K562 (cell line): ENCODE measurements at regions not wholly inside any gene's neighbourhood (a gene's known extent, or its start where the extent isn't known, plus 50 kb on each side); places are given as distances from the start of the nearest gene placed in this dataset.

ENCODE experiments used
- ATAC-seq: fragments of 200-7000 bp; cut with Tn5 transposase; 3 replicates; pipeline ENCODE4 v1.9.1; 2020; ENCODE audit warnings: moderate library complexity
- BruUV-seq: library from RNA; stranded (reverse); fragments of 400-500 nt; replicated peaks from 2 replicates; lab custom pipeline; 2021; lab: Mats Ljungman, UMichigan
- CTCF ChIA-PET: fragments of 300-600 bp; formaldehyde crosslinking; extraction: SDS; loops from one replicate; lab custom pipeline; 2021; ENCODE audit warnings: low intra/inter-chr PET ratio; lab: Yijun Ruan, JAX
- POLR2A ChIA-PET: fragments of 300-600, 350-650 bp; sonication (Branson Sonifier 250); formaldehyde crosslinking; extraction: SDS; loops from one replicate; lab custom pipeline; 2021; ENCODE audit warnings: antibody characterized with exemption, inconsistent platforms; lab: Yijun Ruan, JAX
- DNase-seq, 4 experiments: peaks; one replicate each; pipeline versions ENCODE4 v3.0.0 to v3.0.0-alpha.2; 2011 to 2018; ENCODE audit warnings: low spot score in 3 of 4, mixed read lengths in 3 of 4; ENCODE audit errors: extremely low read depth in 1 of 4
- FAIRE-seq: peaks from 2 replicates; lab custom pipeline; 2011; peaks lifted over from hg19 to GRCh38; lab: Jason Lieb, UNC
- H2AFZ ChIP-seq: 2 replicates; pipeline ENCODE4 v1.6.0; 2011; ENCODE audit warnings: low read depth, low read length, control low read depth, inconsistent platforms
- H3K27ac ChIP-seq: fragments of 200-600 bp; 3 replicates; pipeline ENCODE4 v1.8.0; 2011; ENCODE audit warnings: low read depth, mild to moderate bottlenecking, control low read depth, inconsistent platforms, low read length, moderate library complexity, mixed read lengths; ENCODE audit errors: extremely low read depth
- H3K27me3 ChIP-seq, 2 experiments: fragments of 300-600 bp in 1 of 2; 2 replicates in 1 of 2; 3 replicates in 1 of 2; pipeline versions ENCODE4 v1.6.0 to v1.8.0; 2011; ENCODE audit warnings: inconsistent platforms in 2 of 2, low read length in 2 of 2, mild to moderate bottlenecking in 1 of 2, mixed read lengths in 1 of 2, moderate library complexity in 1 of 2; ENCODE audit not compliant: control insufficient read depth in 2 of 2, insufficient read depth in 2 of 2
- H3K36me3 ChIP-seq: fragments of 300-600 bp; 3 replicates; pipeline ENCODE4 v1.8.0; 2011; ENCODE audit warnings: mild to moderate bottlenecking, low read length, inconsistent platforms; ENCODE audit not compliant: control insufficient read depth, insufficient read depth
- H3K4me1 ChIP-seq, 2 experiments: fragments of 200-600 bp in 1 of 2; replicated peaks in 1 of 2; 2 replicates in 1 of 2; 3 replicates in 1 of 2; pipeline versions ENCODE4 v1.5.1 to v1.8.0; 2011; ENCODE audit warnings: inconsistent platforms in 2 of 2, low read length in 2 of 2, mild to moderate bottlenecking in 1 of 2, mixed read lengths in 1 of 2, moderate library complexity in 1 of 2; ENCODE audit not compliant: control insufficient read depth in 2 of 2, insufficient read depth in 2 of 2
- H3K4me2 ChIP-seq: 2 replicates; pipeline ENCODE4 v1.6.1; 2011; ENCODE audit warnings: low read length, control low read depth, inconsistent platforms, mixed read lengths; ENCODE audit not compliant: insufficient read depth
- H3K4me3 ChIP-seq: fragments of 200-600 bp; sonication (generic), shearing (Covaris generic); 2 replicates; pipeline ENCODE4 v1.5.1; 2016; ENCODE audit warnings: control low read depth, inconsistent platforms
- H3K79me2 ChIP-seq: fragments of 200-600 bp; 3 replicates; pipeline ENCODE4 v1.8.0; 2011; ENCODE audit warnings: low read length, inconsistent platforms; ENCODE audit not compliant: control insufficient read depth, insufficient read depth
- H3K9ac ChIP-seq, 2 experiments: 2 replicates each; pipeline versions ENCODE4 v1.6.0 to v1.6.1; 2011; ENCODE audit warnings: low read depth in 2 of 2, low read length in 2 of 2, control low read depth in 1 of 2, inconsistent platforms in 1 of 2, mild to moderate bottlenecking in 1 of 2, mixed read lengths in 1 of 2; ENCODE audit not compliant: insufficient read depth in 1 of 2
- H3K9me1 ChIP-seq: one replicate; pipeline ENCODE4 v1.6.0; 2011; ENCODE audit warnings: inconsistent platforms, mild to moderate bottlenecking, low read length, moderate library complexity; ENCODE audit not compliant: control insufficient read depth, insufficient read depth
- H3K9me3 ChIP-seq: replicated peaks from 2 replicates; pipeline ENCODE4 v1.5.1; 2011; ENCODE audit warnings: low read depth, low read length, inconsistent platforms; ENCODE audit not compliant: control insufficient read depth, insufficient read depth
- H4K20me1 ChIP-seq: replicated peaks from 2 replicates; pipeline ENCODE4 v1.6.1; 2011; ENCODE audit warnings: low read length, inconsistent platforms, mixed read lengths; ENCODE audit not compliant: control insufficient read depth, insufficient read depth
- GABPB1 ChIP-seq: sonication (generic); formaldehyde crosslinking; IDR thresholded peaks from 2 replicates; pipeline ENCODE4 v1.8.0; 2022; ENCODE audit warnings: mild to moderate bottlenecking, missing genetic modification reagents
- KLF6 ChIP-seq: fragments of 250-450 bp; sonication (Bioruptor Pico); IDR thresholded peaks from 2 replicates; pipeline ENCODE4 v1.4.0; 2020; ENCODE audit warnings: mild to moderate bottlenecking, moderate library complexity, borderline replicate concordance
- RBM15 ChIP-seq: fragments of 200-400 bp; formaldehyde crosslinking; IDR thresholded peaks from 2 replicates; pipeline ENCODE4 v1.6.1; 2018; ENCODE audit warnings: mild to moderate bottlenecking, low read length, moderate library complexity; ENCODE audit not compliant: insufficient read depth
- RNF2 ChIP-seq: sonication (generic); IDR thresholded peaks from 2 replicates; pipeline ENCODE4 v1.6.1; 2016
- ZNF12 ChIP-seq: sonication (generic); formaldehyde crosslinking; IDR thresholded peaks from 2 replicates; pipeline ENCODE4 v1.4.0; 2020; ENCODE audit warnings: mild to moderate bottlenecking, missing genetic modification reagents
- WGBS: fragments of 100-300 bp; shearing (Covaris generic); methylation state at CpG from one replicate; pipeline ENCODE4 v1.1.6; 2016; ENCODE audit warnings: low coverage, mixed read lengths; ENCODE audit not compliant: insufficient coverage; ENCODE audit errors: missing lambda C conversion rate; 5-methylcytosine and 5-hydroxymethylcytosine counted together
- in situ Hi-C: fragments of 300-500 bp; cut with MboI; formaldehyde crosslinking; loops from 4 replicates; pipeline ENCODE4 v1.15.0; 2018; ENCODE audit warnings: inconsistent platforms, mixed read lengths
- intact Hi-C: fragments of 100-400 bp; cut with micrococcal nuclease; formaldehyde crosslinking; loops from 2 replicates; pipeline ENCODE4 v1.14.2; 2022
- TF ChIP-seq, protein P1 (sequence below): fragments of 250-450 bp; sonication (Bioruptor Pico); IDR thresholded peaks from 2 replicates; pipeline ENCODE4 v1.6.1; 2021; ENCODE audit warnings: mild to moderate bottlenecking
- TF ChIP-seq, protein P2 (sequence below): fragments of 450-650 bp; IDR thresholded peaks from 2 replicates; pipeline ENCODE4 v1.7.0; 2016; ENCODE audit warnings: borderline replicate concordance
- TF ChIP-seq, protein P3 (sequence below): sonication (generic); formaldehyde crosslinking; IDR thresholded peaks from 2 replicates; pipeline ENCODE4 v1.8.0; 2022; ENCODE audit warnings: missing genetic modification reagents, mild to moderate bottlenecking, borderline replicate concordance

DNA sequence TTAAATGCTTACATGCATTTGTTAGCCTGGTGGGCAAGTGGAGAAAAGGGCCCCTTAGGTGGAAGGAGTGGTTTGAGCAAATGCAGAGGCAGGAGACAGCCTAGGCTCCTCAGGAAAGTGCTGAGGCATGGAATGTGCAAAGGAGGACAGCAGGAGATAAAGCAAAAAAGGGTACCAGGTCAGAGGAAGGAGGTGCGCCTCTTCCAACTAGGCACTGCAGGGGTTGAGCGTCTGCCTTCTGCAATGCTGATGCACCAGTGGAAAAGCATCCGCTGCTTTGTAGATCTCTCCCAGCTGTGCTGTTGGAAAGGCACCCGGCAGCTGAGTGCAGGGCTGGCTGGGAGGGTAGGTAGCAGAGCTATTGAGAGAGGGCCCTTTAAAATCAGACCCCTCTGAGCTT, 287.0 kb upstream of the XYLT1 start (continued):
- TF ChIP-seq KLF6, result no peak
- TF ChIP-seq, protein P1, sequence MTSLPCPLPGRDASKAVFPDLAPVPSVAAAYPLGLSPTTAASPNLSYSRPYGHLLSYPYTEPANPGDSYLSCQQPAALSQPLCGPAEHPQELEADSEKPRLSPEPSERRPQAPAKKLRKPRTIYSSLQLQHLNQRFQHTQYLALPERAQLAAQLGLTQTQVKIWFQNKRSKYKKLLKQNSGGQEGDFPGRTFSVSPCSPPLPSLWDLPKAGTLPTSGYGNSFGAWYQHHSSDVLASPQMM, result no peak
- TF ChIP-seq, protein P2, sequence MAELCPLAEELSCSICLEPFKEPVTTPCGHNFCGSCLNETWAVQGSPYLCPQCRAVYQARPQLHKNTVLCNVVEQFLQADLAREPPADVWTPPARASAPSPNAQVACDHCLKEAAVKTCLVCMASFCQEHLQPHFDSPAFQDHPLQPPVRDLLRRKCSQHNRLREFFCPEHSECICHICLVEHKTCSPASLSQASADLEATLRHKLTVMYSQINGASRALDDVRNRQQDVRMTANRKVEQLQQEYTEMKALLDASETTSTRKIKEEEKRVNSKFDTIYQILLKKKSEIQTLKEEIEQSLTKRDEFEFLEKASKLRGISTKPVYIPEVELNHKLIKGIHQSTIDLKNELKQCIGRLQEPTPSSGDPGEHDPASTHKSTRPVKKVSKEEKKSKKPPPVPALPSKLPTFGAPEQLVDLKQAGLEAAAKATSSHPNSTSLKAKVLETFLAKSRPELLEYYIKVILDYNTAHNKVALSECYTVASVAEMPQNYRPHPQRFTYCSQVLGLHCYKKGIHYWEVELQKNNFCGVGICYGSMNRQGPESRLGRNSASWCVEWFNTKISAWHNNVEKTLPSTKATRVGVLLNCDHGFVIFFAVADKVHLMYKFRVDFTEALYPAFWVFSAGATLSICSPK, result no peak
- TF ChIP-seq, protein P3, sequence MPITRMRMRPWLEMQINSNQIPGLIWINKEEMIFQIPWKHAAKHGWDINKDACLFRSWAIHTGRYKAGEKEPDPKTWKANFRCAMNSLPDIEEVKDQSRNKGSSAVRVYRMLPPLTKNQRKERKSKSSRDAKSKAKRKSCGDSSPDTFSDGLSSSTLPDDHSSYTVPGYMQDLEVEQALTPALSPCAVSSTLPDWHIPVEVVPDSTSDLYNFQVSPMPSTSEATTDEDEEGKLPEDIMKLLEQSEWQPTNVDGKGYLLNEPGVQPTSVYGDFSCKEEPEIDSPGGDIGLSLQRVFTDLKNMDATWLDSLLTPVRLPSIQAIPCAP (CRISPR knock-in tag), result no peak
- TF ChIP-seq RBM15, result no peak
- TF ChIP-seq RNF2, result no peak

DNA sequence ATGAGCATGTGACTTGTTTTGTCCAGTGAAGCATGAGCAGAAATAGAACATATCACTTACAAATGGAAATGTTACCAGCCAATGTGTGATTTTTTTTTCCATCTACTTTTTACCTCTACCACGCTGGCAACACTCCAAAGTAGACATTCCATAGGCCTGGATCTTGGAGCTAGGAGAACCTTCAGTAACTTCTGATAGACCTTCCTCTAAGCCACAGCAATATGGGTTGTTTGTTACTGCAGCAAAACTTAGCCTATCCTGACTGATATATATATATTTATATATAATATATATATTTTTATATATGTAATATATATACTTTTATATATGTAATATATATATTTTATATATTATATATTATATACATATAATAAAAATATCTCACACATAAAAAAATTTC, 284.4 kb upstream of the XYLT1 start:
- BruUV-seq, result no TSS peak
- Histone ChIP-seq H3K4me1 (no peaks in the 10 kb centered on the region), H2AFZ (no peak overlapping the region), H3K4me3 (no peak overlapping the region), H3K79me2 (no peaks in the 10 kb centered on the region), H3K9ac (no peak overlapping the region), H3K36me3 (no peaks in the 10 kb centered on the region), H3K27me3 (peaks cover 0 to 3% of the 10 kb centered on the region in 2 experiments; a peak in 1 of 5 replicates), H4K20me1 (no peaks in the 10 kb centered on the region), H3K9me3 (no peaks in the 10 kb centered on the region), H3K27ac (no peak overlapping the region), H3K9me1 (no peaks in the 10 kb centered on the region), H3K4me2 (no peak overlapping the region)
- CTCF ChIA-PET, result no interaction called here
- in situ Hi-C loops (no loop called here), intact Hi-C loops (no loop called here)
- DNase-seq, result no peak
- no peak for FAIRE-seq
- ATAC-seq, result no peak
- WGBS, result 11% methylated on average over 1 of the region's 1 CpG
- POLR2A ChIA-PET, result no interaction called here
- peak; percentile 55; the same call in 1 of the 2 replicates for TF ChIP-seq ZNF12
- no peak for TF ChIP-seq GABPB1
